Femur (tissue), 1 donor: ENCODE measurements at regions not wholly inside any gene's neighbourhood (a gene's known extent, or its start where the extent isn't known, plus 50 kb on each side); places are given as distances from the start of the nearest gene placed in this dataset.
"Not testable (repeated sequence)": the region's sequence is repeated elsewhere in the genome, so short reads cannot be mapped to it uniquely, and the experiment has no call there.

Source experiments
- DNase-seq: peaks from one replicate; pipeline ENCODE4 v3.0.0-alpha.2; 2017

- no peak for DNase-seq
Observed at GRCh38 chr4:175033162-175033561, 115.0 kb downstream of the ADAM29 start.

GRCh38 chr4:175034007-175034406 is 115.8 kb downstream of the ADAM29 start:
- no peak for DNase-seq

- DNase-seq, result no peak
Observed at GRCh38 chr4:175034986-175035705, 117.0 kb downstream of the ADAM29 start.

- DNase-seq, result no peak
Observed at GRCh38 chr4:175035905-175036304, 117.7 kb downstream of the ADAM29 start.

GRCh38 chr4:175048111-175048784 is 130.1 kb downstream of the ADAM29 start:
- no peak for DNase-seq

- no peak for DNase-seq
Observed at GRCh38 chr4:175048906-175049305, 130.7 kb downstream of the ADAM29 start.

- no peak for DNase-seq
Observed at GRCh38 chr4:175051974-175052373, 133.8 kb downstream of the ADAM29 start.

GRCh38 chr4:175054980-175055379 is 136.8 kb downstream of the ADAM29 start:
- DNase-seq, result no peak

GRCh38 chr4:175062183-175062592 is 144.0 kb downstream of the ADAM29 start:
- no peak for DNase-seq

- no peak for DNase-seq
Observed at GRCh38 chr4:175065228-175065627, 147.1 kb downstream of the ADAM29 start.

GRCh38 chr4:175066923-175067627 is 148.9 kb downstream of the ADAM29 start:
- DNase-seq, result no peak

- DNase-seq, result no peak
Observed at GRCh38 chr4:175068266-175068665, 150.1 kb downstream of the ADAM29 start.

GRCh38 chr4:175070444-175070843 is 152.3 kb downstream of the ADAM29 start:
- no peak for DNase-seq

- DNase-seq, result no peak
Observed at GRCh38 chr4:175071123-175071522, 153.0 kb downstream of the ADAM29 start.

- DNase-seq, result no peak
Observed at GRCh38 chr4:175087145-175087544, 169.0 kb downstream of the ADAM29 start.

- no peak for DNase-seq
Observed at GRCh38 chr4:175090116-175090515, 172.0 kb downstream of the ADAM29 start.

GRCh38 chr4:175091649-175092048 is 173.5 kb downstream of the ADAM29 start:
- DNase-seq, result no peak

GRCh38 chr4:175092114-175092513 is 174.0 kb downstream of the ADAM29 start:
- no peak for DNase-seq

- DNase-seq, result not testable (repeated sequence)
Observed at GRCh38 chr4:175093055-175093454, 174.9 kb downstream of the ADAM29 start.

GRCh38 chr4:175103403-175103802 is 185.2 kb downstream of the ADAM29 start:
- DNase-seq, result no peak

GRCh38 chr4:175106301-175106700 is 188.1 kb downstream of the ADAM29 start:
- no peak for DNase-seq

GRCh38 chr4:175109933-175110332 is 191.8 kb downstream of the ADAM29 start:
- no peak for DNase-seq

- DNase-seq, result no peak
Observed at GRCh38 chr4:175125410-175126068, 207.4 kb downstream of the ADAM29 start.
